ENCODE measurements at regions not wholly inside any gene's neighbourhood (a gene's known extent, or its start where the extent isn't known, plus 50 kb on each side); places are given as distances from the start of the nearest gene placed in this dataset.

- no peak overlapping the region for H2AK5ac ChIP-seq (ENCODE audit: insufficient read length, low read length)
- H3K14ac ChIP-seq (ENCODE audit: insufficient read depth, low read length), result no peak overlapping the region
- Mint-ChIP-seq H3K27ac (no peak overlapping the region), H3K4me1 (no peaks in the 10 kb centered on the region), H3K9me3 (no peaks in the 10 kb centered on the region; a peak in 1 of 5 replicates), H3K4me3 (no peak overlapping the region), H3K27me3 (ENCODE audit: low read depth) (no peaks in the 10 kb centered on the region; the same call in 1 of the 2 replicates), H3K36me3 (ENCODE audit: insufficient read depth in 1 of 3, low read depth in 3 of 3) (no peaks in the 10 kb centered on the region)
- H2AFZ ChIP-seq (ENCODE audit: low read length), result no peak overlapping the region
- DNase-seq, result no peak
- no peak overlapping the region for H4K8ac ChIP-seq (replicated peaks; ENCODE audit: insufficient read length, low read depth, low read length)
- no peak overlapping the region for H2BK12ac ChIP-seq (ENCODE audit: insufficient read length, low read depth, low read length)
- no peak overlapping the region for H2BK15ac ChIP-seq (ENCODE audit: low read depth, low read length)
- H3K23me2 ChIP-seq (ENCODE audit: insufficient read length, low read depth, low read length, poor library complexity, severe bottlenecking), result no peaks in the 10 kb centered on the region
- no peak overlapping the region for H3K56ac ChIP-seq (ENCODE audit: insufficient read length, low read depth, low read length)
- H3K27me3 ChIP-seq (ENCODE audit: insufficient read depth, low read length), result no peaks in the 10 kb centered on the region
- H3K9ac ChIP-seq (ENCODE audit: extremely low read depth, insufficient read length, low read length), result no peak overlapping the region
- H3K18ac ChIP-seq (ENCODE audit: insufficient read length, low read depth, low read length), result no peak overlapping the region
- H2BK120ac ChIP-seq (ENCODE audit: low read depth, low read length, poor library complexity, severe bottlenecking), result no peak overlapping the region
- no peak overlapping the region for H3T11ph ChIP-seq (ENCODE audit: low read length)
- WGBS (ENCODE audit: extremely low coverage, insufficient read length, low lambda C conversion rate), result no CpG with 5 or more reads among the region's 1 CpG
- no peak for TF ChIP-seq CTCF (conservative IDR thresholded peaks at IDR 0.05)
- no peaks in the 10 kb centered on the region for H3K79me1 ChIP-seq (ENCODE audit: insufficient read depth, low read depth, low read length, poor library complexity, severe bottlenecking)
- no peak overlapping the region for H4K91ac ChIP-seq (ENCODE audit: insufficient read length, low read depth, low read length)
- H4K20me1 ChIP-seq (ENCODE audit: control insufficient read depth, insufficient read depth, insufficient read length), result no peaks in the 10 kb centered on the region
- H3K27ac ChIP-seq (ENCODE audit: insufficient read length, low read depth, low read length), result no peak overlapping the region
- H3K79me2 ChIP-seq (ENCODE audit: insufficient read depth, low read length), result no peaks in the 10 kb centered on the region
- H4K5ac ChIP-seq (ENCODE audit: insufficient read length, low read depth, low read length), result no peak overlapping the region
- no peak overlapping the region for H3K4ac ChIP-seq (ENCODE audit: low read depth, low read length)
- H3K9me3 ChIP-seq (ENCODE audit: control insufficient read depth, low read depth, low read length), result no peaks in the 10 kb centered on the region
- H2BK20ac ChIP-seq (ENCODE audit: low read depth, low read length, poor library complexity, severe bottlenecking), result no peak overlapping the region
- no peak overlapping the region for H2BK5ac ChIP-seq (ENCODE audit: insufficient read length, low read length)
- no peaks in the 10 kb centered on the region for H3K4me1 ChIP-seq (ENCODE audit: insufficient read depth, low read length)
- H3K4me2 ChIP-seq (ENCODE audit: insufficient read depth, insufficient read length, low read length), result no peak overlapping the region
- no peak overlapping the region for H3K23ac ChIP-seq (ENCODE audit: insufficient read length, low read depth, low read length)
Observed at GRCh38 chr2:133951209-133951608, 302.7 kb upstream of the MGAT5 start.
